ENCODE measurements at regions not wholly inside any gene's neighbourhood (a gene's known extent, or its start where the extent isn't known, plus 50 kb on each side); places are given as distances from the start of the nearest gene placed in this dataset.
"Not testable (repeated sequence)": the region's sequence is repeated elsewhere in the genome, so short reads cannot be mapped to it uniquely, and the experiment has no call there.

- Histone ChIP-seq H3K36me3 (no peaks in the 10 kb centered on the region), H3K27ac (no peak overlapping the region), H3K4me1 (no peaks in the 10 kb centered on the region), H3K4me3 (no peak overlapping the region), H3K27me3 (no peaks in the 10 kb centered on the region), H3K9me3 (no peaks in the 10 kb centered on the region)
- intact Hi-C loops (cut with DNase I) = no loop called here
- TF ChIP-seq, protein P1, sequence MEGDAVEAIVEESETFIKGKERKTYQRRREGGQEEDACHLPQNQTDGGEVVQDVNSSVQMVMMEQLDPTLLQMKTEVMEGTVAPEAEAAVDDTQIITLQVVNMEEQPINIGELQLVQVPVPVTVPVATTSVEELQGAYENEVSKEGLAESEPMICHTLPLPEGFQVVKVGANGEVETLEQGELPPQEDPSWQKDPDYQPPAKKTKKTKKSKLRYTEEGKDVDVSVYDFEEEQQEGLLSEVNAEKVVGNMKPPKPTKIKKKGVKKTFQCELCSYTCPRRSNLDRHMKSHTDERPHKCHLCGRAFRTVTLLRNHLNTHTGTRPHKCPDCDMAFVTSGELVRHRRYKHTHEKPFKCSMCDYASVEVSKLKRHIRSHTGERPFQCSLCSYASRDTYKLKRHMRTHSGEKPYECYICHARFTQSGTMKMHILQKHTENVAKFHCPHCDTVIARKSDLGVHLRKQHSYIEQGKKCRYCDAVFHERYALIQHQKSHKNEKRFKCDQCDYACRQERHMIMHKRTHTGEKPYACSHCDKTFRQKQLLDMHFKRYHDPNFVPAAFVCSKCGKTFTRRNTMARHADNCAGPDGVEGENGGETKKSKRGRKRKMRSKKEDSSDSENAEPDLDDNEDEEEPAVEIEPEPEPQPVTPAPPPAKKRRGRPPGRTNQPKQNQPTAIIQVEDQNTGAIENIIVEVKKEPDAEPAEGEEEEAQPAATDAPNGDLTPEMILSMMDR (IDR thresholded peaks at IDR 0.05) = no peak
- DNase-seq (ENCODE audit: low spot score in 2 of 2) = no peak
Measured at GRCh38 chr11:92050305-92050704, 174.3 kb upstream of the FAT3 start.

DNA sequence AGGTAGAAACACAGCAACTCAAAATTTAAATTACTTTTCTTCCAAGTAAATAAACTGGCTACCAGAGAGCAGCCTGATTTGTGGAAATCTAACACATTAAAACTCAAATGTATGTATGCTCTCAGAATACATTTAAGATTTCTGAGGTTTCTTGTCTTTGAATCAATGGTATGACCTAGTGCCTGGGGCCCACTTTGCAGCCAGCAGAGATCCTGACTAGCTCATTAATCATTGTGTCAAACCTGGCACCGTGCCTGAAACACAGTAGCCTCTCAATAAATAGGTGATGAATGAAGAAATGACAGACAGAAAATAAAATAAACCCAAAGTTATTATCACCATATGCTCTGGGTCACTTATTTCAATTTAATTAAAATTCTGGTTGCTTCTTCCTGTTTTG lies 176.2 kb upstream of the FAT3 start:
- Histone ChIP-seq H3K9me3 (no peaks in the 10 kb centered on the region), H3K4me1 (no peaks in the 10 kb centered on the region), H3K36me3 (no peaks in the 10 kb centered on the region), H3K27ac (no peak overlapping the region), H3K4me3 (no peak overlapping the region), H3K27me3 (no peaks in the 10 kb centered on the region)
- intact Hi-C loops (cut with DNase I) = no loop called here
- TF ChIP-seq, protein P1 (IDR thresholded peaks at IDR 0.05) = no peak
- DNase-seq (ENCODE audit: low spot score in 2 of 2) = no peak

DNA sequence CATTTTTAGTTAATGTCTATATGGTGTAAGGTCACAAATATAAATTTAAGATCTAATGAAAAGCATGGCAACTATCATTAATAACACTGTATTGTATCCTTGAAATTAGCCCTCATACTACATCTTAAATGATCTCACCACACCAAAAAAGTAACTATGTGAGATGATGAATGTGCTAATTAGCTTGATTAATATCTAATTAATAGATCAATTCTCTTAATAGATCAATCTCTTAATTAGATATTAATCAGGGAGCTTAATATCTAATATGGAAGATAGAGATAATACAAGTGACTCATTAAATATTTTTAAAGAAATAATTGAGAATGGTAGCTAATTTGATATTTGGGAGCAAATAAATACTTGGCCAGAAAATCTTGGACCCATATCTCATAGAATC lies 178.5 kb upstream of the FAT3 start:
- H3K9me3 ChIP-seq = no peaks in the 10 kb centered on the region
- no peaks in the 10 kb centered on the region for H3K27me3 ChIP-seq
- H3K4me1 ChIP-seq = no peaks in the 10 kb centered on the region
- intact Hi-C loops (cut with DNase I) = no loop called here
- H3K36me3 ChIP-seq = no peaks in the 10 kb centered on the region
- H3K4me3 ChIP-seq = no peak overlapping the region
- DNase-seq (ENCODE audit: low spot score in 2 of 2) = no peak
- H3K27ac ChIP-seq = no peak overlapping the region
- TF ChIP-seq, protein P1 (IDR thresholded peaks at IDR 0.05) = no peak

DNA sequence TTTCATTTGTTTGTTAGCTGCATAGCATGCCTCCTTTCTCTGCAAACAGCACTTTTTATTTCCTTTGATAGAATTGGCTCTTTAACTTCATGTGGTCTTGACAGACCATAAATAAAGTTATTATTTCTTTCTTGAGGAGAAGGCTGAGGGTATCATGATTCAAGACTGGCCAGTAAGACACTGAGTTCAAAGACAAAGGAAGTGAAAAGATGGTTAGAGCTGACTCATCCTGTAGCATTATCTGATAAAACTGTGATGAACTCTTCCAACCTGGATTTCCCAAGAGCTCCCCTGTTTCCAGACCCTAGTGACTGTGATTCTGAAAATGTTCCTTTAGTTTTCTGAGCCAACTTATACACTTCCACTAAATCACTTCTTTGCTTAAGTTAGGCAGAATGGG lies 179.3 kb upstream of the FAT3 start:
- Histone ChIP-seq H3K4me3 (no peak overlapping the region), H3K27ac (no peak overlapping the region), H3K4me1 (no peaks in the 10 kb centered on the region), H3K36me3 (no peaks in the 10 kb centered on the region), H3K27me3 (no peaks in the 10 kb centered on the region), H3K9me3 (no peaks in the 10 kb centered on the region)
- no peak for DNase-seq (ENCODE audit: low spot score in 2 of 2)
- intact Hi-C loops (cut with DNase I) = no loop called here
- TF ChIP-seq, protein P1 (IDR thresholded peaks at IDR 0.05) = no peak

DNA sequence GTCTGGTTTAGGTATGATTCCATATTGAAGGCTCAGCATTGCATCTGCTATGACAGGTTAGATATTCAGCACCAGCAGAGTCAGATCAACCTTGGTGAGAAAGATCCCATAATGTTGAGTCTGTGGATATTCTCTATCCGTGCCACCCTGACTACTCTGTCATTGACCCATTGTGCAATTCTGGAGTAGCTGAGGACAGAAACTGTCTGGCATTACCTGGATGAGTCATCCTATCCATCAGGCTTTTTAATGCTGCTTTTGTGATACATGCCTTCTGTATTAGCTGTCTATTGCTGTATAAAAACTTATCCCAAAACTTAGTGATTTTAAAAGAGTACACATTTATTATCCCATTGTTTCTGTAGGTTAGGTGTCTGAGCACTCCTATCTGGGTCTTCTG lies 189.1 kb upstream of the FAT3 start:
- Histone ChIP-seq H3K4me3 (no peak overlapping the region), H3K36me3 (no peaks in the 10 kb centered on the region), H3K27me3 (no peaks in the 10 kb centered on the region), H3K27ac (no peak overlapping the region), H3K9me3 (no peaks in the 10 kb centered on the region), H3K4me1 (no peaks in the 10 kb centered on the region)
- intact Hi-C loops (cut with DNase I) = no loop called here
- no peak for DNase-seq (ENCODE audit: low spot score in 2 of 2)
- TF ChIP-seq, protein P1 (IDR thresholded peaks at IDR 0.05) = no peak

DNA sequence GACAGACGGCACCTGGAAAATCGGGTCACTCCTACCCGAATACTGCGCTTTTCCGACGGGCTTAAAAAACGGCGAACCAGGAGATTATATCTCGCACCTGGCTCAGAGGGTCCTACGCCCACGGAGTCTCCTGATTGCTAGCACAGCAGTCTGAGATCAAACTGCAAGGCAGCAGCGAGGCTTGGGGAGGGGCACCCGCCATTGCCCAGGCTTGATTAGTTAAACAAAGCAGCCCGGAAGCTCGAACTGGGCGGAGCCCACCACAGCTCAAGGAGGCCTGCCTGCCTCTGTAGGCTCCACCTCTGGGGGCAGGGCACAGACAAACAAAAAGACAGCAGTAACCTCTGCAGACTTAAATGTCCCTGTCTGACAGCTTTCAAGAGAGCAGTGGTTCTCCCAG lies 197.5 kb upstream of the FAT3 start:
- H3K36me3 ChIP-seq; H3K27ac ChIP-seq; H3K9me3 ChIP-seq; H3K4me1 ChIP-seq; DNase-seq (ENCODE audit: low spot score in 2 of 2); H3K27me3 ChIP-seq; intact Hi-C loops (cut with DNase I); H3K4me3 ChIP-seq: not testable (repeated sequence)

Data from ascending aorta (tissue), 2 donors.